ENCODE measurements at regions not wholly inside any gene's neighbourhood (a gene's known extent, or its start where the extent isn't known, plus 50 kb on each side); places are given as distances from the start of the nearest gene placed in this dataset.
A peak's percentile ranks its signal among the peaks of the same experiment; 100 is the strongest.

DNA sequence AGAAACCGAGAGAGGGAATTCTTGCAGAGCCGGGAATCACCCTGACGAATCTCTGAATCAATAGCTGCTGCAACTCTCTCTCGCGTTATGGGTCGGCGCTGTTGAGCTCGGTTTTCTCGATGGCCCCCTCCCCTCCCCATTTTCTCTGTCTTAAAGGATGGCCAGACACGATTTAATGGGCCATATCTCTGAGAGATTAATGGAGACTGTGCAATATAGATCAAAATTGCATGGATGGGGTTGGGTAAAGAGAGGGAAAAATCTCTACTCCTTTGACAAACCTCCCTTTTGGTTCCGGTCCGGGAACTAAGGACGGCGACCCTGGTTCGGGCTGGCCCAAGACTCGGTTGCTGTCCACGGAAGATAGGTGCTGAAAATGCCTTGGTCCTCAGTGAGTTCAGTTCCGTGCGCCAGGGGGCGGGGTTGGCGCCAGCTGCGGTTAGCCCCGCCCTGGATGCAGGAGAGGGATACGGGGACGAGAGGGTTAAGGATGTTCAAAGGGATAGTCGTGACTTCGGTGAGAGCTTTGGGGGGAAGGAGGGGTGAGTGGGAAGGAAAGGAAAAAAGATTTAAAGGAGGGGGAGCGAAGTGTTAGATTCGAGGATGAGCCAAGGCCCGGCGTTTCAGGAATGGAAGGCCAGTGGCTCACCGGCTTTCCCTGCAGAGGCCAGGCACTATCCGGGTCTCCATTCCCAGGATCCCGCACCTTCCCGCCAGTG lies 103.6 kb upstream of the HSD17B12 start:
- peak overlapping the region; percentile 98 for H3K27ac ChIP-seq (ENCODE audit: low read length)
- H3K4me3 ChIP-seq (ENCODE audit: low read length), result peak overlapping the region; percentile 94
- peak; percentile 38 for TF ChIP-seq EP300 (conservative IDR thresholded peaks at IDR 0.05; ENCODE audit: poor library complexity, severe bottlenecking)
- TF ChIP-seq SMC3 (conservative IDR thresholded peaks at IDR 0.05; ENCODE audit: poor library complexity), result peak; percentile 77
- peak; percentile 75 for TF ChIP-seq POLR2AphosphoS5 (IDR thresholded peaks at IDR 0.05)
- TF ChIP-seq, protein P1, sequence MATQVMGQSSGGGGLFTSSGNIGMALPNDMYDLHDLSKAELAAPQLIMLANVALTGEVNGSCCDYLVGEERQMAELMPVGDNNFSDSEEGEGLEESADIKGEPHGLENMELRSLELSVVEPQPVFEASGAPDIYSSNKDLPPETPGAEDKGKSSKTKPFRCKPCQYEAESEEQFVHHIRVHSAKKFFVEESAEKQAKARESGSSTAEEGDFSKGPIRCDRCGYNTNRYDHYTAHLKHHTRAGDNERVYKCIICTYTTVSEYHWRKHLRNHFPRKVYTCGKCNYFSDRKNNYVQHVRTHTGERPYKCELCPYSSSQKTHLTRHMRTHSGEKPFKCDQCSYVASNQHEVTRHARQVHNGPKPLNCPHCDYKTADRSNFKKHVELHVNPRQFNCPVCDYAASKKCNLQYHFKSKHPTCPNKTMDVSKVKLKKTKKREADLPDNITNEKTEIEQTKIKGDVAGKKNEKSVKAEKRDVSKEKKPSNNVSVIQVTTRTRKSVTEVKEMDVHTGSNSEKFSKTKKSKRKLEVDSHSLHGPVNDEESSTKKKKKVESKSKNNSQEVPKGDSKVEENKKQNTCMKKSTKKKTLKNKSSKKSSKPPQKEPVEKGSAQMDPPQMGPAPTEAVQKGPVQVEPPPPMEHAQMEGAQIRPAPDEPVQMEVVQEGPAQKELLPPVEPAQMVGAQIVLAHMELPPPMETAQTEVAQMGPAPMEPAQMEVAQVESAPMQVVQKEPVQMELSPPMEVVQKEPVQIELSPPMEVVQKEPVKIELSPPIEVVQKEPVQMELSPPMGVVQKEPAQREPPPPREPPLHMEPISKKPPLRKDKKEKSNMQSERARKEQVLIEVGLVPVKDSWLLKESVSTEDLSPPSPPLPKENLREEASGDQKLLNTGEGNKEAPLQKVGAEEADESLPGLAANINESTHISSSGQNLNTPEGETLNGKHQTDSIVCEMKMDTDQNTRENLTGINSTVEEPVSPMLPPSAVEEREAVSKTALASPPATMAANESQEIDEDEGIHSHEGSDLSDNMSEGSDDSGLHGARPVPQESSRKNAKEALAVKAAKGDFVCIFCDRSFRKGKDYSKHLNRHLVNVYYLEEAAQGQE (IDR thresholded peaks at IDR 0.05; ENCODE audit: borderline replicate concordance), result peak; percentile 77
- TF ChIP-seq MXI1 (conservative IDR thresholded peaks at IDR 0.05; ENCODE audit: poor library complexity, severe bottlenecking), result peak; percentile 48
- TF ChIP-seq TAF1 (IDR thresholded peaks at IDR 0.05; ENCODE audit: low read depth), result peak; percentile 47
- TF ChIP-seq, protein P2, sequence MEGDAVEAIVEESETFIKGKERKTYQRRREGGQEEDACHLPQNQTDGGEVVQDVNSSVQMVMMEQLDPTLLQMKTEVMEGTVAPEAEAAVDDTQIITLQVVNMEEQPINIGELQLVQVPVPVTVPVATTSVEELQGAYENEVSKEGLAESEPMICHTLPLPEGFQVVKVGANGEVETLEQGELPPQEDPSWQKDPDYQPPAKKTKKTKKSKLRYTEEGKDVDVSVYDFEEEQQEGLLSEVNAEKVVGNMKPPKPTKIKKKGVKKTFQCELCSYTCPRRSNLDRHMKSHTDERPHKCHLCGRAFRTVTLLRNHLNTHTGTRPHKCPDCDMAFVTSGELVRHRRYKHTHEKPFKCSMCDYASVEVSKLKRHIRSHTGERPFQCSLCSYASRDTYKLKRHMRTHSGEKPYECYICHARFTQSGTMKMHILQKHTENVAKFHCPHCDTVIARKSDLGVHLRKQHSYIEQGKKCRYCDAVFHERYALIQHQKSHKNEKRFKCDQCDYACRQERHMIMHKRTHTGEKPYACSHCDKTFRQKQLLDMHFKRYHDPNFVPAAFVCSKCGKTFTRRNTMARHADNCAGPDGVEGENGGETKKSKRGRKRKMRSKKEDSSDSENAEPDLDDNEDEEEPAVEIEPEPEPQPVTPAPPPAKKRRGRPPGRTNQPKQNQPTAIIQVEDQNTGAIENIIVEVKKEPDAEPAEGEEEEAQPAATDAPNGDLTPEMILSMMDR (IDR thresholded peaks at IDR 0.05; ENCODE audit: poor library complexity, severe bottlenecking), result peak; percentile 88
- peak; percentile 64 for TF ChIP-seq RAD21 (conservative IDR thresholded peaks at IDR 0.05)
- TF ChIP-seq EZH2 (IDR thresholded peaks at IDR 0.05; ENCODE audit: borderline replicate concordance, insufficient read depth, low read length, poor library complexity, severe bottlenecking), result no peak
- peak overlapping the region; percentile 75 for H2AFZ ChIP-seq (ENCODE audit: low read depth, low read length)
- no peaks in the 10 kb centered on the region for H3K9me2 ChIP-seq (ENCODE audit: insufficient read depth, low read length)
- H3K9ac ChIP-seq (ENCODE audit: low read length), result peak overlapping the region; percentile 98
- peaks cover 78% of the 10 kb centered on the region for H3K27me3 ChIP-seq (ENCODE audit: insufficient read depth, low read depth, low read length)
- no peaks in the 10 kb centered on the region for H3K36me3 ChIP-seq (ENCODE audit: insufficient read depth, low read length)
- H3K9me3 ChIP-seq (ENCODE audit: low read length), result no peaks in the 10 kb centered on the region
- no peaks in the 10 kb centered on the region for H3K79me2 ChIP-seq (replicated peaks; ENCODE audit: insufficient read depth, low read length)
- H3F3A ChIP-seq (ENCODE audit: insufficient read depth, low read length, poor library complexity, severe bottlenecking), result no peaks in the 10 kb centered on the region
- no peaks in the 10 kb centered on the region for H4K20me1 ChIP-seq (ENCODE audit: insufficient read depth)
- peak overlapping the region; percentile 93 for H3K4me2 ChIP-seq (ENCODE audit: low read length)

DNA sequence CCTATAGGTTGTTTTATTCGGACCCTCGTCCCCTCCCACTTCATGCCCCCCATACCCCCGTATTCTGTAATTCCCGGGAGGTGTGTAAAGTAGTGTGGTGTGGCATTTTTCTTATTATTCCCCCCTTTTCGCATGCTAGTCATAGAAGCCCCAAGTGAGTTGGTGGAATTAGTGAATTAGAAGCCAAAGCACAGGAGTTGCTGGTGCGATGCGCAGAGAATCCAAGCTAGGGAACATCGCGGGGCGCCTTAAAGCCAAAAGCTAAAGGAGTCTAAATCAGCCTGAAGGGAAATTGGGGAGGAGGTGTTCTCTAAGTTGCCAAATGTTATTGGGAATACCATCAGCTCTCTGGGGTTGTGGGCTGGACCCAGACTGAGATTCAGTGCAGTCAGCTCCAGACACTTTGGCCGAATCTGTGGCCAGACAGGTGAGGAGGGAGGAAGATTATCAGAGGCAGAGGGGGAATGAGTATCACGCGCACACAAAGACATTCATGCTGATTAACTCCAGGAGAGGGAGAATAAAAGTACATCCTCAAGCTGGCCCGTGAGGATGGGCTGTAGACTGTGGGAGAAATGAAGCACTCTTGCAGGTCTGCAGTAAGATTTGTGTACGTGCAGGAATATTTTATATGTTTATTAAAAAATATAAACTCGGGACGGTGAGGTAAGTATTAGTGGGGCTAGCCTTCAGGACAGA lies 102.8 kb upstream of the HSD17B12 start:
- Histone ChIP-seq H3K9me3 (ENCODE audit: low read length) (no peaks in the 10 kb centered on the region), H3K27ac (ENCODE audit: low read length) (peak overlapping the region; percentile 98), H3K4me2 (ENCODE audit: low read length) (peak overlapping the region; percentile 93), H3K4me3 (ENCODE audit: low read length) (peak overlapping the region; percentile 94), H3K27me3 (ENCODE audit: insufficient read depth, low read depth, low read length) (peaks cover 78% of the 10 kb centered on the region), H2AFZ (ENCODE audit: low read depth, low read length) (no peak overlapping the region), H3K9me2 (ENCODE audit: insufficient read depth, low read length) (no peaks in the 10 kb centered on the region), H4K20me1 (ENCODE audit: insufficient read depth) (no peaks in the 10 kb centered on the region), H3K9ac (ENCODE audit: low read length) (peak overlapping the region; percentile 98), H3K36me3 (ENCODE audit: insufficient read depth, low read length) (no peaks in the 10 kb centered on the region), H3K79me2 (replicated peaks; ENCODE audit: insufficient read depth, low read length) (no peaks in the 10 kb centered on the region), H3F3A (ENCODE audit: insufficient read depth, low read length, poor library complexity, severe bottlenecking) (no peaks in the 10 kb centered on the region)
- no peak for TF ChIP-seq EP300 (conservative IDR thresholded peaks at IDR 0.05; ENCODE audit: poor library complexity, severe bottlenecking)
- TF ChIP-seq, protein P1 (IDR thresholded peaks at IDR 0.05; ENCODE audit: borderline replicate concordance), result no peak
- TF ChIP-seq EZH2 (IDR thresholded peaks at IDR 0.05; ENCODE audit: borderline replicate concordance, insufficient read depth, low read length, poor library complexity, severe bottlenecking), result no peak
- TF ChIP-seq TAF1 (IDR thresholded peaks at IDR 0.05; ENCODE audit: low read depth), result no peak
- TF ChIP-seq SMC3 (conservative IDR thresholded peaks at IDR 0.05; ENCODE audit: poor library complexity), result no peak
- TF ChIP-seq POLR2AphosphoS5 (IDR thresholded peaks at IDR 0.05), result no peak
- no peak for TF ChIP-seq MXI1 (conservative IDR thresholded peaks at IDR 0.05; ENCODE audit: poor library complexity, severe bottlenecking)
- no peak for TF ChIP-seq RAD21 (conservative IDR thresholded peaks at IDR 0.05)
- TF ChIP-seq, protein P2 (IDR thresholded peaks at IDR 0.05; ENCODE audit: poor library complexity, severe bottlenecking), result no peak
